LNCaP clone FGC (cell line): ENCODE measurements at regions not wholly inside any gene's neighbourhood (a gene's known extent, or its start where the extent isn't known, plus 50 kb on each side); places are given as distances from the start of the nearest gene placed in this dataset.

Source experiments
- DNase-seq: peaks from one replicate; pipeline ENCODE4 v3.0.0-alpha.2; 2011; ENCODE audit warnings: low read depth
- H3K4me3 ChIP-seq: 2 replicates; pipeline ENCODE4 v1.5.1; 2011; ENCODE audit warnings: mild to moderate bottlenecking, low read depth, low read length, control low read depth
- CTCF ChIP-seq: IDR thresholded peaks from 2 replicates; pipeline ENCODE4 v1.5.1; 2012; ENCODE audit warnings: mild to moderate bottlenecking; ENCODE audit not compliant: control insufficient read depth, insufficient read depth; ENCODE audit errors: extremely low read depth

GRCh38 chr2:171225302-171225980, 64.7 kb upstream of the TLK1 start:
- no peak for DNase-seq
- TF ChIP-seq CTCF, result no peak
- no peak overlapping the region for H3K4me3 ChIP-seq

- no peak for TF ChIP-seq CTCF
- no peak for DNase-seq
- H3K4me3 ChIP-seq, result no peak overlapping the region
These were observed 56.6 kb upstream of the TLK1 start for GRCh38 chr2:171217330-171217729.

GRCh38 chr2:171216631-171217030, 55.9 kb upstream of the TLK1 start:
- TF ChIP-seq CTCF, result no peak
- no peak for DNase-seq
- H3K4me3 ChIP-seq, result no peak overlapping the region

GRCh38 chr2:171214093-171214492, 53.4 kb upstream of the TLK1 start:
- no peak for DNase-seq
- no peak for TF ChIP-seq CTCF
- H3K4me3 ChIP-seq, result no peak overlapping the region

GRCh38 chr2:171210864-171211431, 50.3 kb upstream of the TLK1 start:
- no peak overlapping the region for H3K4me3 ChIP-seq
- peak; percentile 28 for DNase-seq
- no peak for TF ChIP-seq CTCF
